Activated CD8-positive, alpha-beta T cell treated with anti-CD3 and anti-CD28 coated beads for 36 hours (primary cell): ENCODE measurements at regions not wholly inside any gene's neighbourhood (a gene's known extent, or its start where the extent isn't known, plus 50 kb on each side); places are given as distances from the start of the nearest gene placed in this dataset.

Source experiments
- ATAC-seq: fragments of 200-7000 bp; cut with Tn5 transposase; one replicate; pipeline ENCODE4 v1.10.0; 2021; ENCODE audit warnings: mild to moderate bottlenecking, moderate library complexity
- CTCF ChIA-PET: fragments of 350-600 bp; sonication (Branson Sonifier 250); formaldehyde crosslinking; loops from one replicate; lab custom pipeline; 2021; ENCODE audit warnings: antibody characterized with exemption; lab: Charles Lee
- POLR2A ChIA-PET: fragments of 350-600 bp; sonication (Branson Sonifier 250); formaldehyde crosslinking; loops from one replicate; lab custom pipeline; 2021; ENCODE audit warnings: antibody characterized with exemption; lab: Charles Lee
- DNase-seq: peaks from one replicate; pipeline ENCODE4 v3.0.0-alpha.2; 2020
- H3K27ac Mint-ChIP-seq: one replicate; pipeline ENCODE4 v1.8.0; 2021; ENCODE audit warnings: mild to moderate bottlenecking, mixed read lengths
- H3K27me3 Mint-ChIP-seq: one replicate; pipeline ENCODE4 v1.8.0; 2021; ENCODE audit warnings: mixed read lengths
- H3K36me3 Mint-ChIP-seq: one replicate; pipeline ENCODE4 v1.8.0; 2021; ENCODE audit warnings: low read depth, mixed read lengths
- H3K4me1 Mint-ChIP-seq: one replicate; pipeline ENCODE4 v1.8.0; 2021; ENCODE audit warnings: low read depth, mixed read lengths
- H3K4me3 Mint-ChIP-seq: one replicate; pipeline ENCODE4 v1.8.0; 2021; ENCODE audit warnings: mild to moderate bottlenecking, moderate library complexity, mixed read lengths
- H3K9me3 Mint-ChIP-seq: one replicate; pipeline ENCODE4 v1.8.0; 2021; ENCODE audit warnings: mixed read lengths
- CTCF ChIP-seq: fragments of 200-600 bp; IDR thresholded peaks from one replicate; pipeline ENCODE4 v1.8.0; 2022; ENCODE audit warnings: antibody characterized with exemption, mild to moderate bottlenecking
- intact Hi-C: fragments of 100-400 bp; cut with micrococcal nuclease; formaldehyde crosslinking; loops from one replicate; pipeline ENCODE4 v1.10.0; 2022

- DNase-seq: no peak
- TF ChIP-seq CTCF: no peak
- no peak for ATAC-seq
- intact Hi-C loops: no loop called here
- H3K4me1 Mint-ChIP-seq: no peaks in the 10 kb centered on the region
- ChIA-PET POLR2A (no interaction called here), CTCF (no interaction called here)
- H3K36me3 Mint-ChIP-seq: no peaks in the 10 kb centered on the region
- no peaks in the 10 kb centered on the region for H3K9me3 Mint-ChIP-seq
- H3K4me3 Mint-ChIP-seq: no peak overlapping the region
- no peaks in the 10 kb centered on the region for H3K27me3 Mint-ChIP-seq
- H3K27ac Mint-ChIP-seq: no peak overlapping the region
These were observed 564.0 kb downstream of the TRHDE start for GRCh38 chr12:72836194-72836593.

GRCh38 chr12:72839696-72840095 is 567.5 kb downstream of the TRHDE start:
- CTCF ChIA-PET: no interaction called here
- DNase-seq (no peak), ATAC-seq (no peak)
- H3K27ac Mint-ChIP-seq: no peak overlapping the region
- peaks cover 6% of the 10 kb centered on the region for H3K9me3 Mint-ChIP-seq
- POLR2A ChIA-PET: no interaction called here
- TF ChIP-seq CTCF: no peak
- H3K36me3 Mint-ChIP-seq: no peaks in the 10 kb centered on the region
- intact Hi-C loops: no loop called here
- H3K4me3 Mint-ChIP-seq: no peak overlapping the region
- H3K4me1 Mint-ChIP-seq: no peaks in the 10 kb centered on the region
- H3K27me3 Mint-ChIP-seq: no peaks in the 10 kb centered on the region

- no peak overlapping the region for H3K27ac Mint-ChIP-seq
- H3K4me3 Mint-ChIP-seq: no peak overlapping the region
- intact Hi-C loops: no loop called here
These were observed 591.5 kb downstream of the TRHDE start for GRCh38 chr12:72863671-72864070.

GRCh38 chr12:72865921-72866320 is 593.8 kb downstream of the TRHDE start:
- CTCF ChIA-PET: no interaction called here
- H3K4me1 Mint-ChIP-seq: no peaks in the 10 kb centered on the region
- no peaks in the 10 kb centered on the region for H3K36me3 Mint-ChIP-seq
- no peaks in the 10 kb centered on the region for H3K9me3 Mint-ChIP-seq
- no peaks in the 10 kb centered on the region for H3K27me3 Mint-ChIP-seq
- no peak overlapping the region for H3K4me3 Mint-ChIP-seq
- no peak overlapping the region for H3K27ac Mint-ChIP-seq
- TF ChIP-seq CTCF: no peak
- ATAC-seq: no peak
- POLR2A ChIA-PET: no interaction called here
- intact Hi-C loops: no loop called here
- no peak for DNase-seq

More at GRCh38 chr12:72863671-72864070, 591.5 kb downstream of the TRHDE start:
- POLR2A ChIA-PET: no interaction called here
- Mint-ChIP-seq H3K27me3 (no peaks in the 10 kb centered on the region), H3K36me3 (no peaks in the 10 kb centered on the region), H3K4me1 (no peaks in the 10 kb centered on the region), H3K9me3 (no peaks in the 10 kb centered on the region)
- DNase-seq: no peak
- TF ChIP-seq CTCF: no peak
- ATAC-seq: no peak
- CTCF ChIA-PET: no interaction called here

GRCh38 chr12:72869024-72869423 is 596.9 kb downstream of the TRHDE start:
- no peak for TF ChIP-seq CTCF

More at GRCh38 chr12:72869024-72869423, 596.9 kb downstream of the TRHDE start:
- POLR2A ChIA-PET: no interaction called here
- H3K4me3 Mint-ChIP-seq: no peak overlapping the region
- H3K27ac Mint-ChIP-seq: no peak overlapping the region
- intact Hi-C loops: no loop called here
- CTCF ChIA-PET: no interaction called here
- DNase-seq (no peak), ATAC-seq (no peak)
- no peaks in the 10 kb centered on the region for H3K4me1 Mint-ChIP-seq
- no peaks in the 10 kb centered on the region for H3K36me3 Mint-ChIP-seq
- H3K9me3 Mint-ChIP-seq: peaks cover 3% of the 10 kb centered on the region
- no peaks in the 10 kb centered on the region for H3K27me3 Mint-ChIP-seq
